Astrocyte (in vitro differentiated cells and primary cell): ENCODE measurements at regions not wholly inside any gene's neighbourhood (a gene's known extent, or its start where the extent isn't known, plus 50 kb on each side); places are given as distances from the start of the nearest gene placed in this dataset.

ENCODE experiments used
- DNase-seq: peaks from one replicate; pipeline ENCODE4 v3.0.0-alpha.2; 2010; ENCODE audit warnings: low read depth
- FAIRE-seq: peaks from 2 replicates; lab custom pipeline; 2011; peaks lifted over from hg19 to GRCh38; lab: Jason Lieb, UNC
- H2AFZ ChIP-seq: 2 replicates; pipeline ENCODE4 v1.6.0; 2012; ENCODE audit warnings: low read depth, low read length, inconsistent platforms
- H3K27ac ChIP-seq: 2 replicates; pipeline ENCODE4 v1.5.1; 2011; ENCODE audit warnings: low read depth, low read length, inconsistent platforms
- H3K27me3 ChIP-seq: 2 replicates; pipeline ENCODE4 v1.6.0; 2011; ENCODE audit warnings: low read length, inconsistent platforms; ENCODE audit not compliant: insufficient read depth
- H3K36me3 ChIP-seq: 2 replicates; pipeline ENCODE4 v1.5.1; 2011; ENCODE audit warnings: low read length, inconsistent platforms; ENCODE audit not compliant: insufficient read depth
- H3K4me1 ChIP-seq: 2 replicates; pipeline ENCODE4 v1.5.1; 2011; ENCODE audit warnings: low read length, inconsistent platforms; ENCODE audit not compliant: insufficient read depth
- H3K4me2 ChIP-seq: 2 replicates; pipeline ENCODE4 v1.6.0; 2012; ENCODE audit warnings: low read length, inconsistent platforms
- H3K4me3 ChIP-seq: 2 replicates; pipeline ENCODE4 v1.5.1; 2011; ENCODE audit warnings: low read depth, mild to moderate bottlenecking, low read length, inconsistent platforms; ENCODE audit not compliant: insufficient read depth
- H3K79me2 ChIP-seq: 2 replicates; pipeline ENCODE4 v1.6.0; 2012; ENCODE audit warnings: mild to moderate bottlenecking, low read length, inconsistent platforms; ENCODE audit not compliant: insufficient read depth
- H3K9ac ChIP-seq: 2 replicates; pipeline ENCODE4 v1.6.0; 2012; ENCODE audit warnings: mild to moderate bottlenecking, low read length, inconsistent platforms
- H3K9me3 ChIP-seq: 2 replicates; pipeline ENCODE4 v1.5.1; 2012; ENCODE audit warnings: low read depth, mild to moderate bottlenecking, low read length, inconsistent platforms; ENCODE audit not compliant: insufficient read depth
- H4K20me1 ChIP-seq: 2 replicates; pipeline ENCODE4 v1.6.0; 2012; ENCODE audit warnings: low read length, inconsistent platforms; ENCODE audit not compliant: insufficient read depth
- H3K27ac Mint-ChIP-seq: one replicate; pipeline ENCODE4 v1.8.0; 2021; ENCODE audit warnings: mild to moderate bottlenecking, mixed read lengths; ENCODE audit not compliant: unreplicated experiment
- H3K27me3 Mint-ChIP-seq: one replicate; pipeline ENCODE4 v1.8.0; 2021; ENCODE audit warnings: low read depth, mixed read lengths; ENCODE audit not compliant: unreplicated experiment
- H3K36me3 Mint-ChIP-seq: one replicate; pipeline ENCODE4 v1.8.0; 2021; ENCODE audit warnings: low read depth, mixed read lengths; ENCODE audit not compliant: unreplicated experiment
- H3K4me1 Mint-ChIP-seq: one replicate; pipeline ENCODE4 v1.8.0; 2021; ENCODE audit warnings: low read depth, mixed read lengths; ENCODE audit not compliant: unreplicated experiment
- H3K4me3 Mint-ChIP-seq: one replicate; pipeline ENCODE4 v1.8.0; 2021; ENCODE audit warnings: mild to moderate bottlenecking, moderate library complexity, mixed read lengths; ENCODE audit not compliant: unreplicated experiment
- H3K9me3 Mint-ChIP-seq: one replicate; pipeline ENCODE4 v1.8.0; 2021; ENCODE audit warnings: mild to moderate bottlenecking, mixed read lengths; ENCODE audit not compliant: unreplicated experiment
- EZH2 ChIP-seq: IDR thresholded peaks from 2 replicates; pipeline ENCODE4 v1.6.1; 2012; ENCODE audit warnings: mild to moderate bottlenecking, low read length, inconsistent platforms; ENCODE audit not compliant: insufficient read depth
- TF ChIP-seq, protein P1 (sequence below): IDR thresholded peaks from 2 replicates; pipeline ENCODE4 v1.5.1; 2011; ENCODE audit warnings: low read depth, mild to moderate bottlenecking, inconsistent platforms, low read length, moderate library complexity; ENCODE audit not compliant: insufficient read depth

DNA sequence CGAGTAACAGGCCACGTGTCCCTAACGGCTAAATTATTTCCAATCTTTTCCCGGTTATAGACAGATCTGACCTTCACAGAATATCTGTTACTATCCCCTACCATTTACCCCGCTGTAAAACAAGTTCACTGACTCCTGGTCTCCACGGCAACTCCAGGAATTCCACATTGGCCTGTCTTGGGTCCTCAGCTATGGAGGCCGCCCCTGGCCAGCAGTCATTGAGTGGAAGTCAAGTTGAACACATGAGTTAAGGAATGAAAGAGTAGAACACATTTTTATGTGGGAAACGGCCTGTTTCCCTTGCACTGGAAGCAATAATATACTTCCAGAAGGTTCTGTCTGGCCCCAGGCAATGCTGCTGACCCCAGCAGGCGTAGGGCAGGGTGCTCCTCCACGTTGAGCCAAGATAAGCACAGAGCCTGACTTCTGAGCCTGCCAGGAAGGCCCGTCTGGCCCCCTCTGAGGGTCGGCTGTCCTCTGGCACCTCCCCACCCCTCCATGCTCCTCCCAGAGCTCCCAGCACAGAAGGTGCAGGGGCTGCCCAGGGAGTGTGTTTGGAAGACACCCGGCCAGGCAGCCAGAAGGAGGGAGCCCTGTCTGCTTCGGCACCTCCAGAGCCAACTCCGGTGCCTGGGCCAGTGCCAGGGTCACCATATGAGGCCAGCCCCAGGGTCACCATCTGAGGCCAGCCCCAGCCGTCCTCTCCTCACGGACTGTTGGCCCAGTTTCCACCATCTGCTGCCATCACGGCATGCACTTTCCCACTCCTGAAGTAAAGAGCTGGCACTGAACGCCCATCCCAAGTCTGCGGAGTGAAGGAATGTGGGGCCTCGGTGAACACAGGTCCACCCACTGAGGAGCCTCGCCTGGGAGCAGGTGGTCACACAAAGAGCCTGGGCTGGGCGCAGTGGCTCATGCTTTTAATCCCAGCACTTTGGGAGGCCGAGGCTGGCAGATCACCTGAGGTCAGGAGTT lies 813.2 kb downstream of the BRD1 start:
- Histone ChIP-seq H3K79me2 (no peaks in the 10 kb centered on the region), H3K36me3 (no peaks in the 10 kb centered on the region), H3K9ac (no peak overlapping the region), H3K4me3 (no peak overlapping the region), H3K4me2 (no peak overlapping the region), H3K4me1 (no peaks in the 10 kb centered on the region), H4K20me1 (no peaks in the 10 kb centered on the region), H3K9me3 (no peaks in the 10 kb centered on the region), H3K27ac (no peak overlapping the region), H3K27me3 (no peaks in the 10 kb centered on the region), H2AFZ (no peak overlapping the region)
- Mint-ChIP-seq H3K36me3 (no peaks in the 10 kb centered on the region), H3K27ac (no peak overlapping the region), H3K4me1 (no peaks in the 10 kb centered on the region), H3K9me3 (no peaks in the 10 kb centered on the region), H3K4me3 (no peak overlapping the region), H3K27me3 (peaks cover 25% of the 10 kb centered on the region)
- no peak for TF ChIP-seq EZH2
- TF ChIP-seq, protein P1, sequence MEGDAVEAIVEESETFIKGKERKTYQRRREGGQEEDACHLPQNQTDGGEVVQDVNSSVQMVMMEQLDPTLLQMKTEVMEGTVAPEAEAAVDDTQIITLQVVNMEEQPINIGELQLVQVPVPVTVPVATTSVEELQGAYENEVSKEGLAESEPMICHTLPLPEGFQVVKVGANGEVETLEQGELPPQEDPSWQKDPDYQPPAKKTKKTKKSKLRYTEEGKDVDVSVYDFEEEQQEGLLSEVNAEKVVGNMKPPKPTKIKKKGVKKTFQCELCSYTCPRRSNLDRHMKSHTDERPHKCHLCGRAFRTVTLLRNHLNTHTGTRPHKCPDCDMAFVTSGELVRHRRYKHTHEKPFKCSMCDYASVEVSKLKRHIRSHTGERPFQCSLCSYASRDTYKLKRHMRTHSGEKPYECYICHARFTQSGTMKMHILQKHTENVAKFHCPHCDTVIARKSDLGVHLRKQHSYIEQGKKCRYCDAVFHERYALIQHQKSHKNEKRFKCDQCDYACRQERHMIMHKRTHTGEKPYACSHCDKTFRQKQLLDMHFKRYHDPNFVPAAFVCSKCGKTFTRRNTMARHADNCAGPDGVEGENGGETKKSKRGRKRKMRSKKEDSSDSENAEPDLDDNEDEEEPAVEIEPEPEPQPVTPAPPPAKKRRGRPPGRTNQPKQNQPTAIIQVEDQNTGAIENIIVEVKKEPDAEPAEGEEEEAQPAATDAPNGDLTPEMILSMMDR: no peak
- DNase-seq (no peak), FAIRE-seq (no peak)

DNA sequence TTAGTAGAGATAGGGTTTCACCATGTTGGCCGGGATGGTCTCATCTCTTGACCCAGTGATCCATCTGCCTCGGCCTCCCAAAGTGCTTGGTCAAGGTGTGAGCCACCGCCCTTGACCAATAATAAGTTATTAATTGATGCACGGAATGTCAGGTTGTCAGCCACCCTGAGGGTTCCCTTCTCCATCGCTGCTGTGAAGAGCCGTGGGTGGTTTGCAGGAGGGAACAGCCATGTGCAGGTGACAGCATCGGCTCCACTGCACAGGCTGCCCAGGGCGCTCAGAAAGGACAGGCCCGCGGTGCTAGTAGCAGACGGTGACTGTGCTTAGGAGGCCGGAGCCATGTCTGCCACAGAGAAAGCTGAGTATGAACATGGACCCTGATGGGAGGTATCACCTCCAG lies 814.0 kb downstream of the BRD1 start:
- DNase-seq: no peak

More for the DNA sequence above, 814.0 kb downstream of the BRD1 start:
- no peak overlapping the region for H3K9ac ChIP-seq
- no peak overlapping the region for H3K4me3 ChIP-seq
- Mint-ChIP-seq H3K4me1 (no peaks in the 10 kb centered on the region), H3K9me3 (no peaks in the 10 kb centered on the region), H3K36me3 (no peaks in the 10 kb centered on the region), H3K4me3 (no peak overlapping the region), H3K27ac (no peak overlapping the region), H3K27me3 (peaks cover 28% of the 10 kb centered on the region)
- H4K20me1 ChIP-seq: no peaks in the 10 kb centered on the region
- H3K36me3 ChIP-seq: no peaks in the 10 kb centered on the region
- FAIRE-seq: no peak
- TF ChIP-seq, protein P1: no peak
- TF ChIP-seq EZH2: no peak
- H3K4me2 ChIP-seq: no peak overlapping the region
- no peaks in the 10 kb centered on the region for H3K9me3 ChIP-seq
- no peaks in the 10 kb centered on the region for H3K79me2 ChIP-seq
- H3K27ac ChIP-seq: no peak overlapping the region
- H3K27me3 ChIP-seq: no peaks in the 10 kb centered on the region
- no peak overlapping the region for H2AFZ ChIP-seq
- H3K4me1 ChIP-seq: no peaks in the 10 kb centered on the region
